Smooth muscle cell (in vitro differentiated cells): ENCODE measurements at regions not wholly inside any gene's neighbourhood (a gene's known extent, or its start where the extent isn't known, plus 50 kb on each side); places are given as distances from the start of the nearest gene placed in this dataset.

ENCODE experiments used
- DNase-seq: peaks from one replicate; lab custom pipeline; 2025; ENCODE audit not compliant: unreplicated experiment; lab: John Stamatoyannopoulos, UW
- H2AFZ ChIP-seq: fragments of 200-600 bp; sonication (generic); 2 replicates; pipeline ENCODE4 v1.6.0; 2016; ENCODE audit warnings: antibody characterized with exemption, low read depth, mild to moderate bottlenecking
- H3F3A ChIP-seq: fragments of 200-600 bp; sonication (generic); 2 replicates; pipeline ENCODE4 v1.6.0; 2017; ENCODE audit warnings: antibody characterized with exemption, low read depth
- H3K27ac ChIP-seq: fragments of 200-600 bp; sonication (generic); 2 replicates; pipeline ENCODE4 v1.5.1; 2016; ENCODE audit warnings: low read depth, mild to moderate bottlenecking
- H3K27me3 ChIP-seq: fragments of 200-600 bp; sonication (generic); 2 replicates; pipeline ENCODE4 v1.6.1; 2016; ENCODE audit warnings: low read depth, mild to moderate bottlenecking
- H3K36me3 ChIP-seq: fragments of 200-600 bp; sonication (generic); 2 replicates; pipeline ENCODE4 v1.5.1; 2016; ENCODE audit warnings: low read depth
- H3K4me1 ChIP-seq: fragments of 200-600 bp; sonication (generic); 2 replicates; pipeline ENCODE4 v1.5.1; 2016; ENCODE audit warnings: low read depth
- H3K4me2 ChIP-seq: fragments of 200-600 bp; sonication (generic); 2 replicates; pipeline ENCODE4 v1.6.0; 2016; ENCODE audit warnings: mild to moderate bottlenecking
- H3K4me3 ChIP-seq: fragments of 200-600 bp; sonication (generic); 2 replicates; pipeline ENCODE4 v1.5.1; 2016; ENCODE audit warnings: mild to moderate bottlenecking
- H3K79me2 ChIP-seq: fragments of 200-600 bp; sonication (generic); 2 replicates; pipeline ENCODE4 v1.6.0; 2016; ENCODE audit warnings: low read depth, mild to moderate bottlenecking
- H3K9ac ChIP-seq: fragments of 200-600 bp; sonication (generic); 2 replicates; pipeline ENCODE4 v1.6.0; 2016; ENCODE audit warnings: low read depth
- H3K9me3 ChIP-seq: fragments of 200-600 bp; sonication (generic); replicated peaks from 2 replicates; pipeline ENCODE4 v1.5.1; 2016; ENCODE audit warnings: low read depth
- H4K20me1 ChIP-seq: fragments of 200-600 bp; sonication (generic); 2 replicates; pipeline ENCODE4 v1.6.0; 2016; ENCODE audit warnings: low read depth
- WGBS: methylation state at CpG from one replicate; pipeline ENCODE4 v1.1.7; 2016; ENCODE audit warnings: low lambda C conversion rate; 5-methylcytosine and 5-hydroxymethylcytosine counted together
- TF ChIP-seq, protein P1 (sequence below): fragments of 200-600 bp; sonication (generic); IDR thresholded peaks from 2 replicates; pipeline ENCODE4 v1.5.1; 2017; ENCODE audit warnings: borderline replicate concordance, mild to moderate bottlenecking, antibody characterized with exemption; ENCODE audit not compliant: insufficient read depth, poor library complexity, severe bottlenecking

- H3F3A ChIP-seq = no peaks in the 10 kb centered on the region
- H3K9me3 ChIP-seq = no peaks in the 10 kb centered on the region
- no peak for DNase-seq
- no peaks in the 10 kb centered on the region for H4K20me1 ChIP-seq
- H3K4me3 ChIP-seq = no peak overlapping the region
- H3K36me3 ChIP-seq = no peaks in the 10 kb centered on the region
- H3K4me2 ChIP-seq = no peak overlapping the region
- 68% methylated on average over 3 of the region's 3 CpGs for WGBS
- H3K79me2 ChIP-seq = no peaks in the 10 kb centered on the region
- no peak overlapping the region for H3K9ac ChIP-seq
- no peaks in the 10 kb centered on the region for H3K27me3 ChIP-seq
- no peak overlapping the region for H3K27ac ChIP-seq
- no peak overlapping the region for H2AFZ ChIP-seq
- no peaks in the 10 kb centered on the region for H3K4me1 ChIP-seq
- TF ChIP-seq, protein P1, sequence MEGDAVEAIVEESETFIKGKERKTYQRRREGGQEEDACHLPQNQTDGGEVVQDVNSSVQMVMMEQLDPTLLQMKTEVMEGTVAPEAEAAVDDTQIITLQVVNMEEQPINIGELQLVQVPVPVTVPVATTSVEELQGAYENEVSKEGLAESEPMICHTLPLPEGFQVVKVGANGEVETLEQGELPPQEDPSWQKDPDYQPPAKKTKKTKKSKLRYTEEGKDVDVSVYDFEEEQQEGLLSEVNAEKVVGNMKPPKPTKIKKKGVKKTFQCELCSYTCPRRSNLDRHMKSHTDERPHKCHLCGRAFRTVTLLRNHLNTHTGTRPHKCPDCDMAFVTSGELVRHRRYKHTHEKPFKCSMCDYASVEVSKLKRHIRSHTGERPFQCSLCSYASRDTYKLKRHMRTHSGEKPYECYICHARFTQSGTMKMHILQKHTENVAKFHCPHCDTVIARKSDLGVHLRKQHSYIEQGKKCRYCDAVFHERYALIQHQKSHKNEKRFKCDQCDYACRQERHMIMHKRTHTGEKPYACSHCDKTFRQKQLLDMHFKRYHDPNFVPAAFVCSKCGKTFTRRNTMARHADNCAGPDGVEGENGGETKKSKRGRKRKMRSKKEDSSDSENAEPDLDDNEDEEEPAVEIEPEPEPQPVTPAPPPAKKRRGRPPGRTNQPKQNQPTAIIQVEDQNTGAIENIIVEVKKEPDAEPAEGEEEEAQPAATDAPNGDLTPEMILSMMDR = no peak
These were observed 193.4 kb upstream of the NRXN1 start for GRCh38 chr2:51225377-51225776.

GRCh38 chr2:51224790-51225189, 192.9 kb upstream of the NRXN1 start:
- Histone ChIP-seq H3K4me2 (no peak overlapping the region), H3K4me1 (no peaks in the 10 kb centered on the region), H3K9me3 (no peaks in the 10 kb centered on the region), H3K36me3 (no peaks in the 10 kb centered on the region), H3K79me2 (no peaks in the 10 kb centered on the region), H3K4me3 (no peak overlapping the region), H3K9ac (no peak overlapping the region), H3K27ac (no peak overlapping the region), H3K27me3 (no peaks in the 10 kb centered on the region), H4K20me1 (no peaks in the 10 kb centered on the region), H3F3A (no peaks in the 10 kb centered on the region), H2AFZ (no peak overlapping the region)
- TF ChIP-seq, protein P1 = no peak
- DNase-seq = no peak

DNA sequence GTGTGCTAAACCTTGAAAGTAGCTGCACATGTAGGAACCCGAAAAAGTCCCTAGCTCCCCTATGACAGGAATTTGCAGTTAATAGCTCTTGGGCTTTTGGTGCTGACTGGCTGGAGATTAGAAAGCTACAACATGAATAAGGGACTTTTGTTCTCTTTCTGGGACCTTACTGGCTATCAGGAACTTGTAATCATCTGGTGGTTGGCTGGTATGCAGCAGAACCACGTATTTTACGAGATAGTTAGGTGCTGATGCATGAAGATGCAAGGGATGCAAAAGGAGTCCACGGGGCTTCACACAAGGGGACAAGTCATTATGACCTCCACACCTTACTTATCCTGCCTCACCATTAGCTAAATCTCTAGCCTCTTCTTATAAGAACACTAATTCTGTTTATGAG, 190.2 kb upstream of the NRXN1 start:
- TF ChIP-seq, protein P1 = no peak
- Histone ChIP-seq H3K4me1 (no peaks in the 10 kb centered on the region), H4K20me1 (no peaks in the 10 kb centered on the region), H3K79me2 (no peaks in the 10 kb centered on the region), H3K9ac (no peak overlapping the region), H3K36me3 (no peaks in the 10 kb centered on the region), H3F3A (no peaks in the 10 kb centered on the region), H2AFZ (no peak overlapping the region), H3K4me3 (no peak overlapping the region), H3K27me3 (no peaks in the 10 kb centered on the region), H3K4me2 (peak overlapping the region; percentile 15), H3K9me3 (no peaks in the 10 kb centered on the region), H3K27ac (no peak overlapping the region)
- WGBS = 17% methylated on average over 4 of the region's 4 CpGs
- DNase-seq = no peak

GRCh38 chr2:51220606-51221005, 188.7 kb upstream of the NRXN1 start:
- H3K36me3 ChIP-seq = no peaks in the 10 kb centered on the region
- H2AFZ ChIP-seq = peak overlapping the region; percentile 31
- no peaks in the 10 kb centered on the region for H3K79me2 ChIP-seq
- no peak overlapping the region for H3K4me3 ChIP-seq
- no peaks in the 10 kb centered on the region for H3K27me3 ChIP-seq
- DNase-seq = no peak
- peak overlapping the region; percentile 18 for H3K4me2 ChIP-seq
- H3K9ac ChIP-seq = no peak overlapping the region
- no peaks in the 10 kb centered on the region for H3K9me3 ChIP-seq
- no peaks in the 10 kb centered on the region for H3F3A ChIP-seq
- H3K4me1 ChIP-seq = no peaks in the 10 kb centered on the region
- TF ChIP-seq, protein P1 = no peak
- no peak overlapping the region for H3K27ac ChIP-seq
- H4K20me1 ChIP-seq = no peaks in the 10 kb centered on the region
